Nucleus accumbens (tissue), 56 donors: ENCODE measurements at regions not wholly inside any gene's neighbourhood (a gene's known extent, or its start where the extent isn't known, plus 50 kb on each side); places are given as distances from the start of the nearest gene placed in this dataset.

ENCODE experiments used
- DNase-seq, 56 donors: peaks; one replicate each; lab custom pipeline; 2025; lab: John Stamatoyannopoulos, UW

DNA sequence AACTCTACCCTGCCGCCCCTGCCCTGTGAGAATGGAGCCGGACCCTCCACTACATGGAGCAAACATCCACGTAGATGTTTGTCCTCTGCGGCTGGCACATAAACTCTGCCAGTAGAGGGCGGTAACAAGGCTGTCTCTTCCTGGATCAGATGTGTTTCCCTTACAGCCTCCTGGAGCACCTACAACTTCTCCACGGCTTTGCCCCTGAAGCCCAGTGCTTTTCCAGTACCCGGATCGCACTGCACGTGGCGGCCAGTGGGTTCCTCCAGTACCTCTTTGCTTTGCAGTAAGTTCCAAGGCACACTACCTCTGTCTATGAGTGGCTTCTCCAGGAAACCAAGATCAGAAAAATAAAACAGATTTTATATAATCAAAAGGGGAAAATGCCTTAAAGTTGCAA lies 651.3 kb downstream of the DCDC2C start:
- DNase-seq: peak in 1 of 56 donors; percentile 1

DNA sequence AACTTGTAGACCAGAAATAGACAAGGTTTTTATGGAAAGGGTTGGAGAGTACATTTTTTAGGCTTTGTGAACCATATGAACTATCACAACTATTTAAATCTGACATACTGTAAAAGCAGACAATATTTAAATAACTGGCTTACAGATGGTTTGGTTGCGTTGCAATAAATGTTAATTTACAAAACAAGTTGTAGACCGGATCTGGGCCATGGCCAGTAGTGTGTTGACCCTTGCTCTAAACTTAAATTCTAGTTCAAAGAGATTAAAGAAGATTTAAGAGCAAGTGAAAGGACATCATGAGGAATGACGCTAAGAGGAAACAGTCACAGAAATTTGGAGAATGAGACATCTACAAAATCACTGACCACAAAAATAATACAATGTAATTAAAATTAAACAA lies 652.7 kb downstream of the DCDC2C start:
- no peak for DNase-seq

DNA sequence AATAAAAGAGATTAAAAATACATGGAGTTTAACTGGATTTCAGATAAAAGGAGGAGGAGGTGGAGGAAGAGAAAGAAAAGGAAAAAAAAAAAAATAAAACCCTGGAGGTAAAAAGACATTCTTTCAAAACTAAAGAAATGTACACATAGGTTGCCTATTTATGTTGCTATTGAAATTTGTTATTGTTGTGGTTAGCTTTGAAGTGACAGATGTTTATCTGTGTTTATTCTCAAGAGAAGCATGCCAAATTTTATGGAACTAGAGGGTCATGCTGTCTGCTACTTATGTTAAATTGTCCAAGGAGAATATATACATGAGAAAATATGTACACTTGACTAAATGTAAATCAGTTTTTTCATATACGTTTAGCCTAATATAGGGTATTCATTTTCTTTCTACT lies 653.2 kb downstream of the DCDC2C start:
- DNase-seq: no peak

DNA sequence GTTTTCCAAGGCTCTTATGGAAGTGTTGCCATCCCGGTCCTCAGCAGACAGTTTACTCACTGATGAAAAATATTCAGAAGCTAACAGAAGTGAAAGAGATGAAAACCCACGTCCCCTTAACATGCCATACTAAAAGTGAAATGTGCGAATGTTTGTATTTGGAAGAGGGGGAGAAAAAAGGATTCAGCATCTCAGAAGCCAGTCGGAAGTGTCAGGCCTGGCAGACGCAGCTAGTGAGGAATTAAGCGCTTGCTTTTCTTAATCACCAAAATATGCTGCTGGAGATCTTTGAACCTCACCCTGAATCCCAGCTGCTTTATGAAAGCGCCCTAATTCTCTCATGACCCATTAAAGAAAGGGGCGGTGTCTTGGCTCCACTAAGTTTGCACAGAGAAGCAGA lies 653.7 kb downstream of the DCDC2C start:
- no peak for DNase-seq

DNA sequence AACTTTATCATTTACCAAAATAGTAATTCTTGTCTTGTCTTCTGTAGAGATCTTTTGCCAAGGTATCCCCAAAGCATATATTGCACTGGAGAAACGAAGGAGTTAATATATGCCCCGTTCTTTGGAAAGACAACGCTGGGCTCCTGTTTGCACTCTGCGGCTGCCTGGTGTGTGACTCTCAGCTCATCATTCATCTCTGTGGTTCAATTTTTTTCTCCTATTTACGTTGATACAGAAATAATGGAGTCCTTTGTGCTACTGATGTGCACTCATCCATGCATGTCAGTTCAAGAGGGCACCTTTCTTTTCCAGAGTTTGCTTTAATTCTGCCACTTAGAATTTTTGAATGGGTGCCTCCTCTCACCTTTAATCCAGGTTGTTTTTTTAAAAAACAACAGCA lies 655.5 kb downstream of the DCDC2C start:
- DNase-seq: no peak

DNA sequence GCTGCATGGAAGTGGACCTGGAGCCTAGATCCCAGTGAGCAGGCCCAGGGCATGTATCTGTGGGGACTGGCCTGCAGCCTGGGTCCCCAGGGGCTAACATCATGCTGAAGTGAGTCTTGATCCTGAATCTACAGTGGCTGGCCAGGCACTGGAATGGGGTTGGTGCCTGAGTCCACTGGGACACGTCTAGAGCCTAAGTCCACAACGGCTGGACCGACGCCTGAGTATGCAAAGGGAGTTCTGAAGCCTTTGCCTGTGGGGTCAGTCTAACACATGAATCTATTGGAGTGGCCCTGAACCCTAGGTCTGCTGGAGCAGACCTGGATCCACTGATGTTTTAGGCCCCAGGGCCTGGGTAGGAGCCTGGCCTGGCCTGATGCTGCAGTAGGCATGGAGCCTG lies 665.5 kb downstream of the DCDC2C start:
- no peak for DNase-seq

DNA sequence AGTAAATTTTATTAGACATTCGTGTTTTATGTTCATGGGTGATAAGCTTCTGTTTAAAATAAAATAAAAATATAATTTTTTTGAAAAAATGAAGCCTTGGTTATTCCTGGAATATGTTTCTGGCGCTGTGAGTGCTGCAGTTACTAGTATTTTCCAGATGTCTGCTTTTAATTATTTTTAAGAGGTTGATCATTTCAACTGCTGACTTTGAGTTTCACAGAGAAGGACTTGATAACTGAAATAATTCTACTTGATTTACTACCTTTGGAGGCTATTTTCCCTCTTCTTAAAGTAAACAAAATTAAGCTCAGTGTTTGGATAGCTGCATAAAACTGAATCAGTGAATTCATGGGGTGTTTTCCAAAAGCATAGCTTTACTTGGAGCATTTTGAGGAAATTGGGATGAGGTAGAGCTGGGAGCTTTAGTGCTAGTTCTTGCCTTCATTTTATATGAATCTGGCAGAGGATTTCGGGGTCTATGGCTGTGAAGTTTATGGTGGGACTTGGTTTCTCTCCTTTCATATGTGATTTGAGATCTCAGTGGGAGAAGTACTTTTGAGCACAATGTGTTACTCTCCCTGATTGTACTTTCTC lies 666.5 kb downstream of the DCDC2C start:
- no peak for DNase-seq

DNA sequence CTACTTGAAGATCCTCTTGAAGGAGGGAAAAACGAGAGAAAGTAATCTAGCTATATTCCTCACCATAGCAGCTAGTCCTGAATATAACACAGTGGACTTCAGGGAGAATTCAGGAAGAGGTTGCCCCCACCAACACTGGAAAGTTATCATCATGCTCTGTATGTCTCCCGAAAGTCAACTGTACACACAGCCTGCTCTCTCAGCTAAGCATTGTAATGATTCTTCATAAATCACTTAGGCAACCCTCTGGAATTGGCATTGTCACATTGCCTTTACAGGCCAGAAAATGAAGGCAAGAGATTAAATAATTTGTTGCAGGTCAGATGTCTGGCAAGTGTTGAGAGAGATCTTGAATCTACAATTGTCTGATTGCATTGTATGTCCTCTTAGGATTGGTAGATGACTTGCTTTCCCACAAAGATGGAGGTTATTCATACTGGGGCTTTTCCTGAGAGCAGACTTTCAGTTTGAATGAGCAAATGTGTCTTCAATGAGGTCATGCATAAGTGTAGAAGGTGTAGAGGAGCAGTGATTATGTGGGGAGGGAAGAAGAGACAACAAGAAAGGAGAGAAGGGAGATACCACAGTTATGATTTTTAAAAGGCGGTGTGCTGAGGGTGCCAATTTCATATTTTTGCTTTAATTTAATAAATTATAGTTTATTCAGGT lies 667.2 kb downstream of the DCDC2C start:
- DNase-seq: no peak

DNA sequence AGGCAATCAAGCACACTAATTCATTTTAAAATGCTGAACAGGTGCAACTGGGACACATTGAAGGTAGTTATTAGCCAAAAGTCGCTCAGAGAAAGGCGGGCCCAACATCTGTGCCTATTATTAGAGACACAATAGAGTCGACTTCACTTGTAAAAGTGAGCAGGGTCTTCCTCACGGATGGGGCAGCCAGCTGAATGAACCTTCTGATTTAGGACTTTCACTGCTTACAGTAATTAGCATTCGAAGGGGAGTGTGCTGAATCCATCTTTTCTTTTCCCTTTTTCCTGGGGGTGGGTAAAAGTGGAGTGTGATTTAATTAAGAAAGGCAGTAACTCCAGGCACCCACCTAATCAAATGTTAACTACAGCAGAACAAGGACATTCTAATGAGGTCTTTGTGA lies 677.7 kb downstream of the DCDC2C start:
- no peak for DNase-seq

DNA sequence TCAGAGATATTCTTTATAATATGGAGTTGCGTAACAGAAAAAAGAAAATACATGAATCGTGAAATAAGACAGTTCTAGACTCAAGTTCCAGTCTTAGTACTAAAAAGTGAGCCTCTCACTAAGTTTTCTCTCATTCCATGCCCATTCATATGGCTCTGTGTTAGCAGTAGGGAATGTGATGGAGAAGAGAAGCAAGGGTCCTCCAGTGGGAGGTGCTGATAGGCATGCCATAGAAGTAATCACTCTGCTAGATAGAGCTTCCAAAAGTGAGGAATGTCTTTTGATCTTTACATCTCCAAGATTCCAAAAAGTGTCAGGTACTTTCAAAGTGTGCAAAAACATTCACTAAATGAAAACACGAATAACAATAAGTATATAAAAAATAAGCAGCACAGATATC lies 678.4 kb downstream of the DCDC2C start:
- DNase-seq: no peak

DNA sequence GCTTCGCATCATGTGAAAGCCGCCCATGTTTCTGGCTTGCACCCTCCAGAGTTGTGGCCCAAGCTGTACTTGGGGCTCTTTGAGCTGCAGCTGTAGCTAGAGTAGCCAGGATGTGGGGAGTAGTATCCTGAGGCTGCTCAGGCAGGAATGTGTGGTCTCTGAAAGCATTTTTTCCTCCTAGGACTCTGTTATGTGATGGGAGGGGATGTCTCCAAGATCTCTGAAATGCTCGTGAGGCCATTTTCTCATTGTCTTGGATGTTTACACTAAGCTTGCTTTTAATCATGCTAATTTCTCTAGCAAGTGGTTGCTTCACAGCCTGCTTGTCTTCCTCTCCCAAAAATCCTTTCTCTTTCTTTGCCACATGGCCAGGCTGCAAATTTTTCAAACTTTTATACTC lies 687.6 kb downstream of the DCDC2C start:
- no peak for DNase-seq

DNA sequence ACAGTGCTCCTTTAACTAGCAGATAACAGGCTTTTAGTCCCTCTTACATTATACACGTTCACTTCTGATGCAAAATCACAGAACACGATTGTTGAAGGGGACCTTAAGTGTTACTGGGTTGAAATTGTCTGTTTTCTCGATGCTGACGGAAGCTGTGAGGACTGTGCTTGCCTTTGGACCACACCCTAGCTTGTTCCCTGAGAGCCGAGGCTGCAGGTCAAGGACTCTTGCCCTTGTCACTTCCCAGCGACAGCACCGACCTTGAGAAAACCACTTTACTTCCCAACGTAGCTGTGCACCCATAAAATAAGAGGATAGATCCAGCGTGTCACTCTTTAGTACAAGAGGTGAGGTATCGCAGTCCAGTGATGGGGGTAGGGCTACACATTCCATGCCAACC lies 701.0 kb downstream of the DCDC2C start:
- DNase-seq: no peak

DNA sequence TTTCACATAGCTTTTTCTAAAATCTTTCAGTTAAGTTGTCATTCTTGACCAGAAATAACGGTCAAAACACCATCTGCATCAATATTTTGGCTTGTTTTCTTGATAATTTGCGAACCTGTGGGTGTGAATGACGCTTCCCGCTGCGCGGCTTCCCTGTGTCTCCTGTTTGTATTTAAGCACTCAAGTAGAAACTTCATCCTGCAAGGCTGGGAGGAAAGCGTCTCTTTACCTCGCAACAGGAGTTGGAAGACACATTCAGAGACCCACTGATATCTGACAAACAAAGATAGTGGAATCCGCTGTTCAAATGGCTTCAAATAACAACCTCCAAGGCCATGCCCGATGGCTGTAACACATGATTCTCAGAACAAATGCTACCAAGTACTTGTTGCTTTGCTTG lies 704.9 kb downstream of the DCDC2C start:
- DNase-seq: no peak

DNA sequence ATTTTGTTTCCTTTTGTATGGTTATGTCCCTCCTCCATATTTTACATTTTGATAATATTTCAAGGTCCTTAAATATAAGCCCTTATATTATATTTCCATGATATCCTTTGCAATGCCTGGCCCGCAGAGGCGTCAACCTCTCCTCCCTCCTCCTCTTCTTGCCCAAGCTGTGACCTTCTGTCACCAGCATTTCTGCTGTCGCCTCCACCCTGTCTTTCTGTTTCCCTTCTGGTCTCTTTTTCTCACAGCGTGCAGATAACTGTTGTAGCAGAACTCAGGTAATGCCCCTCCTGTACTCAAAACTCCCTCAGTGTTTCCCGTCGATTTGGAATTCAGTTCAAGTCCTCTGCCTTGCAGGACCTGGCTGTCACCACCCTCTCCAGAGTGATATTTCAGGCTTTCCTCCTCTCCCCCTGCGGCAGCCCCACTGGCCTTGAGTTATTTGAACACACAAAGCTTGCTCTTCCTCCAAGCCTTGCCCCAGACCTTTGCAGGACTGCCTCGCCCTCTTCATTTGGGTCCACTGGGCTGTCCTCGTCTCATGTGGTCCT lies 709.3 kb downstream of the DCDC2C start:
- DNase-seq: no peak

DNA sequence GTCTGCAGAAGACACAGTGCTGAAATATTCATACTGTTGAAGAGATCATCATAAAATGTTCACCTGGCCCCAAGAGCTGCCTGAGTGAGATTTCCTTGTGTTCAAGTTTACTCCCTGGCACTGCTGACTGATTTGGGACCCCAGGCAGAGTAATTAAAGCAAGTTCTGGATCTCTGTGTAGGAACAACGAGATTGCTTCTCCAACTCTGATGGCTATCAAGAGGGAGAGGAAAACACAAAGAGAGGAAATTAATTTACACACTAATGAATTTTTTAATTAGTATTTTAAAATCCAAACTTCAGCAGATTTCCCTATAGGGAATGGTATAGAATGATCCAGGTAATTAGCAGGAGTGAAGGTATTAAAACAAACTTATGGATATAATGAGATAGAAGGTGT lies 711.8 kb downstream of the DCDC2C start:
- DNase-seq: no peak

DNA sequence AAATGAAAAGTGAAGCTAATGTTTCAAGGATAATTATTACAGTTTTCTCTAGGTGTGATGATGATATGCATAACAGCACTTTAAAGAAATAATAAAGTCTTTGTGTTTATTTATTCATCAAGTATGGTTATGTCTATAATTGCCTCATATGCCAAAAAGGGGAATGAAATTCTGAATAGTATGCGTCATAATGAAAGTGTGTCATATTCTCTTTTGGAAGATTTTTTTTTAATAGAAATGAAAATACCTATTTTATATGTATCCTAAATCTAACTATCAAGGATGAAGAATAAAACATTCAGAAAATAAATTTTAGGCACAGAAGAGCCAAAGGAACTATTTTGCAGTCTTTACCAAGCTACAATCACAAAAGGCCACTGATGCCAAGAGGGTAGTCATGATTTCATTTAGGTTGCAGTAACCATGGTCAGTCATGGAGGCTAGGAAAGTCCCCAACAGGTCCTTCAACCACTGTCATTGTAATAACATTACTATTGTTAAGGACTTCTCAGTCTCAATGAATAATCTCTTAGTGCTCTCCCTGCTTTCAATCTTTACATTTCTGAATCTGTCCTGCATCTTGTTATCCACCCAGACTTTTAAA lies 712.5 kb downstream of the DCDC2C start:
- no peak for DNase-seq

DNA sequence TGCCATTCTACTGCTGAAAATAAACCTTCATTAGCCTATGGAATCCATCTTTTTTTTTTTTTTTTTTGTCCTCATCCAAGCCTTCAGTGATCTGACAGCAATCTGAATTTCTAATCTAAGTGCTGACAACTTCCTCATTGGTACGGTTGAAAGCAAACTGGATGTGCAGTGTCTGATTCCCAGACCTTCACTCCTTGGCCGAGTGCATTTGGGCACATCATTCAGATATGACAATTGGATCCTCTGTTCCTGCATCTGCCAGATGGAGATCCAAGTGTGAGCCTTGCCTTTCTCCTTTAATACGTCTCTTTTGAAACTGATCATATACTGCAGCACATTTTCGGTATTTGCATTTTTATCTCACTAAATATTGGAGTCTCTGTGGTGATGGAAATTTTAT lies 713.1 kb downstream of the DCDC2C start:
- DNase-seq: no peak

DNA sequence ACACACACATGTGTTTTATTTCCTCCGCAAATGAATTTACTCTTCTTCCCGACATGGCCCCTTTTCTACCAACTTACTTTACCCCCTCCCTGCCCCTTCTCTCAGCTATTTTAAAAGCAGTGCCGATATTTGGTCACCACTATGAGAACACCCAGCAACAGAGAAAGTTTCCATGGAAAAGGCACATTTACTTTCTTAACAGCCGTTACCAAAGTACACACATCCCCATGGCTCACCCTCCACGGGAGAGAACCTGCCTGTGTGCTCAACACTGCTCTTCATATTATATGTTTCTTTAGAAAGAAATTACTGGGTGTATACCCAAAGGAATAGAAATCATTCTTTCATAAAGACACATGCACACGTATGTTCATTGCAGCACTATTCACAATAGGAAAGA lies 714.4 kb downstream of the DCDC2C start:
- DNase-seq: no peak

DNA sequence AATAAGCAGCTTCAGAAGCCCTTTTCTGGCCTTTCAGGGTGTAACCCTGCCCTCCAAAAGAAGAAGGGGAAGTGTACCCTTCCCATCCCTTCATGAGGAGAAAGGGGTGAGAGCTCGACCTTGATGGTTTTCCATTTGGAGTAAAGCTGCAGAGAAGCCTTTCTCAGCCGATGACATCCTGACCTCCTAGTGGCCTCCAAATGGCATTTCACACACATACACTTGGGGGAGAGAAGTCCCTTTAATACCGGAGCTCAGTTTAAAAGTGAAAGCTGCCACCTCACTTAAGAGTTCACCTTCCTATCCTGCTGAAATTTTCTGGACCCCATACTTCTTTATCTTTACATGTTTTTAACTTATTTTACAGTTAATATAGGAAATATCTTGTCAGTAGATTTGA lies 716.7 kb downstream of the DCDC2C start:
- DNase-seq: no peak

DNA sequence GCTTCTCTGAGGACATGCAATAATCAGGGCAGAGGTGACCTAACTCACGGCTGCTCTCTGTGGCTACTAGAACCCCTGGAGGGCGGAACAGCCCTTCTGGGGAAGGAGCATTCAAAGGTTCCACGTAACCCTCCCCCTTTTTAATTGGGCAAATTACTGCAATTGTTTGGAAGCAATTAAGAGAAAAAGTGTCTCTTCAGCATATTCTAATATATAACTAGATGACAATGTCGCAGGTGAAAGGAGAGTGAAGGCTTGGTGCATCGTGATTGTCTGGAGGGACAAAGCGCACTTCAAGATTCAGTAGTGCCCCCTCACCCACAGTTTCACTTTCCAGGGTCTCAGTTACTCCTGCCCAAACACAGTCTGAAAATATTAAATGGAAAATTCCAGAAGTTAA lies 720.8 kb downstream of the DCDC2C start:
- no peak for DNase-seq

DNA sequence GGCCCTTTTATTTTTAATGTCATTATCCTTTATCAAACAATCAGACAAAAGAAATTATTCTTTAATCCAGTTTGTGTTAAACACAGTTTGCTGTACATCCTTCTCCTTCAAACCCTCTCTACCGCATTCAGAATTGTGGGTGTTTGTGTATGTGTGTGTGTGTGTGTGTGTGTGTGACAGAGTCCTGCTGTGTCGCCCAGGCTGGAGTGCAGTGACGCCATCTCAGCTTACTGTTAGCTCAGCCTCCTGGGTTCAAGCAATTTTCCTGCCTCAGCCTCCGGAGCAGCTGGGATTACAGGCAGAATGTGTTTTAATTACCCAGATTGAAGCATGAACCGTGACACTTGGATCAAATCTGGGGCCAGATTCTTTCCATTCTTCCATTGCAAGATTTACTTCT lies 723.7 kb downstream of the DCDC2C start:
- DNase-seq: no peak

DNA sequence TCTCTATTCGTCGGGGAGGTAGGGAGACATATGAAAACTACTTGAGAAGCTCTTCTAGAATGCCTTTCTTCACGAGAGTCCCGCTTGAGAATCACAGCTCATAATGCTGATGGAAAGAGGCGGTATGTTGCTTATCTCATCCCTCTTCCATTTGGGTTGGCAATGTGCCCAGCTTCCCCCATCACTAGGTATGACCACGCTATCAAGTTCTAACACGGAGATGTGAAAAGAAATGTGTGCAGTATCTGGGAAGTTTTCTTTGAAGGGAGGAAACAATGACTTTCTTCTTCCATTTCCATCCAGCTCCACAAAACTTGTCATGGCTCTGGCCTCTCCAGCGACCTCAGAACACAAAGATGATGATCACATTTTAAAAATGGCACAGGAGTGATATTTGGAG lies 742.4 kb downstream of the DCDC2C start:
- DNase-seq: no peak
